Spleen (tissue), 7 donors: ENCODE measurements at regions not wholly inside any gene's neighbourhood (a gene's known extent, or its start where the extent isn't known, plus 50 kb on each side); places are given as distances from the start of the nearest gene placed in this dataset.

ENCODE experiments used
- CTCF ChIP-seq, 11 experiments: fragments of 200-600 bp in 7 of 11; fragments of 450-650 bp in 4 of 11; sonication (generic) in 4 of 11; IDR thresholded peaks in 8 of 11; conservative IDR thresholded peaks in 3 of 11; 1 replicate in 7 of 11; 2 replicates in 4 of 11; pipeline versions ENCODE4 v1.4.0 to v1.8.0; 2016 to 2021; ENCODE audit warnings: antibody characterized with exemption in 11 of 11, inconsistent platforms in 4 of 11, mild to moderate bottlenecking in 1 of 11
- POLR2AphosphoS5 ChIP-seq, 3 donors: sonication (generic); formaldehyde crosslinking; IDR thresholded peaks; one replicate each; pipeline ENCODE4 v1.5.1; 2017; ENCODE audit warnings: antibody characterized with exemption in 3 of 3
- donor health status: DM: no; HTN: no; CAD: no; lungs with moderate emphysema.
- donor health status: DM: no; HTN: no; CAD: no.
- donor health status: DM: no; HTN: no; CAD: no.

GRCh38 chr3:11908981-11909698 is 62.5 kb upstream of the TAMM41 start:
- TF ChIP-seq CTCF (IDR thresholded peaks at IDR 0.05 in 8 of 11, conservative IDR thresholded peaks at IDR 0.05 in 3 of 11) (no peak), POLR2AphosphoS5 (IDR thresholded peaks at IDR 0.05) (no peak)
